ENCODE measurements at regions not wholly inside any gene's neighbourhood (a gene's known extent, or its start where the extent isn't known, plus 50 kb on each side); places are given as distances from the start of the nearest gene placed in this dataset.
"Not testable (repeated sequence)": the region's sequence is repeated elsewhere in the genome, so short reads cannot be mapped to it uniquely, and the experiment has no call there.

- TF ChIP-seq POLR2A (IDR thresholded peaks at IDR 0.05), result no peak
- TF ChIP-seq, protein P1, sequence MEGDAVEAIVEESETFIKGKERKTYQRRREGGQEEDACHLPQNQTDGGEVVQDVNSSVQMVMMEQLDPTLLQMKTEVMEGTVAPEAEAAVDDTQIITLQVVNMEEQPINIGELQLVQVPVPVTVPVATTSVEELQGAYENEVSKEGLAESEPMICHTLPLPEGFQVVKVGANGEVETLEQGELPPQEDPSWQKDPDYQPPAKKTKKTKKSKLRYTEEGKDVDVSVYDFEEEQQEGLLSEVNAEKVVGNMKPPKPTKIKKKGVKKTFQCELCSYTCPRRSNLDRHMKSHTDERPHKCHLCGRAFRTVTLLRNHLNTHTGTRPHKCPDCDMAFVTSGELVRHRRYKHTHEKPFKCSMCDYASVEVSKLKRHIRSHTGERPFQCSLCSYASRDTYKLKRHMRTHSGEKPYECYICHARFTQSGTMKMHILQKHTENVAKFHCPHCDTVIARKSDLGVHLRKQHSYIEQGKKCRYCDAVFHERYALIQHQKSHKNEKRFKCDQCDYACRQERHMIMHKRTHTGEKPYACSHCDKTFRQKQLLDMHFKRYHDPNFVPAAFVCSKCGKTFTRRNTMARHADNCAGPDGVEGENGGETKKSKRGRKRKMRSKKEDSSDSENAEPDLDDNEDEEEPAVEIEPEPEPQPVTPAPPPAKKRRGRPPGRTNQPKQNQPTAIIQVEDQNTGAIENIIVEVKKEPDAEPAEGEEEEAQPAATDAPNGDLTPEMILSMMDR (IDR thresholded peaks at IDR 0.05), result no peak
- H3K27ac ChIP-seq, result no peak overlapping the region
- intact Hi-C loops (cut with DNase I), result no loop called here
These were observed 318.5 kb downstream of the QKI start for GRCh38 chr6:163733061-163733460.

GRCh38 chr6:163732479-163732878, 318.0 kb downstream of the QKI start:
- Histone ChIP-seq H3K9me3 (no peaks in the 10 kb centered on the region), H3K27me3 (no peaks in the 10 kb centered on the region), H3K4me3 (no peak overlapping the region), H3K36me3 (no peaks in the 10 kb centered on the region), H3K4me1 (no peaks in the 10 kb centered on the region), H3K27ac (no peak overlapping the region)
- DNase-seq (no peak), ATAC-seq (no peak)
- 11% methylated on average over 3 of the region's 3 CpGs for WGBS (ENCODE audit: insufficient coverage, low coverage, low lambda C conversion rate, missing lambda C conversion rate)
- intact Hi-C loops (cut with DNase I), result no loop called here
- TF ChIP-seq, protein P1 (IDR thresholded peaks at IDR 0.05), result no peak
- no peak for TF ChIP-seq POLR2A (IDR thresholded peaks at IDR 0.05)

More at GRCh38 chr6:163733061-163733460, 318.5 kb downstream of the QKI start:
- DNase-seq (no peak), ATAC-seq (no peak)
- Histone ChIP-seq H3K9me3 (no peaks in the 10 kb centered on the region), H3K27me3 (no peaks in the 10 kb centered on the region), H3K36me3 (no peaks in the 10 kb centered on the region), H3K4me3 (no peak overlapping the region), H3K4me1 (no peaks in the 10 kb centered on the region)
- 47% methylated on average over 2 of the region's 2 CpGs for WGBS (ENCODE audit: insufficient coverage, low coverage, low lambda C conversion rate, missing lambda C conversion rate)

GRCh38 chr6:163732014-163732351, 317.5 kb downstream of the QKI start:
- H3K9me3 ChIP-seq; H3K4me3 ChIP-seq; H3K4me1 ChIP-seq; DNase-seq; H3K36me3 ChIP-seq; ATAC-seq; intact Hi-C loops (cut with DNase I); H3K27me3 ChIP-seq; H3K27ac ChIP-seq: not testable (repeated sequence)
- 93% methylated on average over 7 of the region's 9 CpGs for WGBS (ENCODE audit: insufficient coverage, low coverage, low lambda C conversion rate, missing lambda C conversion rate)

GRCh38 chr6:163731215-163732013, 316.9 kb downstream of the QKI start:
- ATAC-seq, result no peak
- no peaks in the 10 kb centered on the region for H3K27me3 ChIP-seq
- TF ChIP-seq, protein P1 (IDR thresholded peaks at IDR 0.05), result no peak
- no peak for TF ChIP-seq POLR2A (IDR thresholded peaks at IDR 0.05)
- 81% methylated on average over 7 of the region's 10 CpGs for whole genome bisulfite sequencing (ENCODE audit: insufficient coverage, low coverage, low lambda C conversion rate, missing lambda C conversion rate)
- H3K9me3 ChIP-seq, result no peaks in the 10 kb centered on the region
- DNase-seq, result no peak
- no peaks in the 10 kb centered on the region for H3K4me1 ChIP-seq
- H3K4me3 ChIP-seq, result no peak overlapping the region
- intact Hi-C loops (cut with DNase I), result no loop called here
- no peaks in the 10 kb centered on the region for H3K36me3 ChIP-seq
- no peak overlapping the region for H3K27ac ChIP-seq

DNA sequence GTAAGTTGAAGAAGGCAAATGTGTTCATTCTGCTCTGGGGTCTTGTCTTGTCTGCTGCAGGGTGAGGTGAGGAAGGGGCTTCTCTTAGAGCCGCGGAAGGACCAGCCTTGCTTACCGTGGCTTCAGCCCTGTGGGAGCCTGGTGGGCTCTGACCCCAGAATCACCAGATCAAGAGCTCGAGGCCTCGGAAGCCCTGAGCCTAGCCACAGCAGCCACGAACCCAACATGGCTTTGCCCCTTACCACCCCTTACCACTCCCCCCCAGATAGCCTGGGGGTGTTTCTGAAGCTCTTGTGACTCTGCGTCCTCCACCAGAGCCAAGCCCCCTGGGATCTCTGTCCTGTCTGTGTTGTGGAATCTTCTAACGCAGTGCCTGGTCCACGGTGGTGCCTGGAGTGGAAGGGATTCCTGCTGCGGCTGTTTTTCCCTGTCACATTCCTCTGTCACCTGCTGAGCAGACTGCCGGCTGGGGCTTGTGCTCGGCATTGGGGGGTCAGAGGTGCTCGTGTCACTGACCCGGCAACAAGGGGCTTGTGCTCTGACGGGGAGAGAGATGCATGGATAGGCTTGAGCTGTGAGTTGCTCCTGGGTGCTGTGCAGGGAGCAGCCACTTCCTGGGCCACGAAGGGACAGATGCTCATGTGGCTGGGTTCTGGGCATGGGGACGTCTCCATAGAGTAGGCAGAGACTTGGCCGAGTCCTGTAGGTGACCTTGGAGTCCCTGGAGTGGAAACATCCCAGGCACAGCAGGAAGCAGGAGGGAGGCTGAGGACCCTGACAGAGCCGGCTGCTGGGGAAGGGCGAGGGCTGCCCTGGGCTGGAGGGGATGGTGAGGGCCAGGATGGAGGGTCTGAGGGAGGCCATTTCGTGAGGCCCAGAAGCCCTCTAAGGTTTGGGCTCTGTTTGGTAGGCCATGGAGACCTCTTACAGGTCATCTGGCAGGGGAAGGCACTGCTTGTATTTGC, 316.0 kb downstream of the QKI start:
- peak in 1 of 4 donors; percentile 15 for ATAC-seq
- no peak for DNase-seq

More for the DNA sequence above, 316.0 kb downstream of the QKI start:
- no peak overlapping the region for H3K27ac ChIP-seq
- H3K9me3 ChIP-seq, result no peaks in the 10 kb centered on the region
- H3K36me3 ChIP-seq, result no peaks in the 10 kb centered on the region
- WGBS (ENCODE audit: insufficient coverage, low coverage, low lambda C conversion rate, missing lambda C conversion rate), result 85% methylated on average over 3 of the region's 21 CpGs
- H3K4me1 ChIP-seq, result no peaks in the 10 kb centered on the region
- H3K4me3 ChIP-seq, result no peak overlapping the region
- intact Hi-C loops (cut with DNase I), result no loop called here
- no peaks in the 10 kb centered on the region for H3K27me3 ChIP-seq
- TF ChIP-seq, protein P1 (IDR thresholded peaks at IDR 0.05), result no peak
- TF ChIP-seq POLR2A (IDR thresholded peaks at IDR 0.05), result no peak
